HCT116 (cell line): ENCODE measurements at regions not wholly inside any gene's neighbourhood (a gene's known extent, or its start where the extent isn't known, plus 50 kb on each side); places are given as distances from the start of the nearest gene placed in this dataset.

ENCODE experiments used
- ATAC-seq: fragments of 200-7000 bp; cut with Tn5 transposase; 2 replicates; pipeline ENCODE4 v1.9.1; 2020; ENCODE audit warnings: mild to moderate bottlenecking, moderate library complexity
- BruUV-seq: library from RNA; stranded (reverse); fragments of 400-500 nt; replicated peaks from 2 replicates; lab custom pipeline; 2021; lab: Mats Ljungman, UMichigan
- CTCF ChIA-PET: fragments of 300-600 bp; sonication (Branson Sonifier 250); formaldehyde crosslinking; loops from one replicate; lab custom pipeline; 2021; ENCODE audit warnings: antibody characterized with exemption; lab: Charles Lee
- POLR2A ChIA-PET: fragments of 300-600, 350-600 bp; sonication (Branson Sonifier 250); formaldehyde crosslinking; loops from one replicate; lab custom pipeline; 2021; ENCODE audit warnings: antibody characterized with exemption; lab: Charles Lee
- RAD21 ChIA-PET, 2 experiments: fragments of 300-600 bp; sonication (Branson Sonifier 250); formaldehyde crosslinking; loops; one replicate each; lab custom pipeline; 2023; ENCODE audit warnings: low total read pairs in 2 of 2; ENCODE audit not compliant: uncharacterized antibody in 2 of 2, unreplicated experiment in 2 of 2, low non-redundant PET in 1 of 2; lab: Charles Lee
- DNase-seq: peaks from one replicate; pipeline ENCODE4 v3.0.0-alpha.2; 2010; ENCODE audit warnings: low read depth, low spot score
- H2AFZ ChIP-seq: fragments of 200-600 bp; shearing (Covaris generic), sonication (generic); 2 replicates; pipeline ENCODE4 v1.6.1; 2017; ENCODE audit warnings: low read depth, mixed run types, mixed read lengths, antibody characterized with exemption, low read length; ENCODE audit not compliant: poor library complexity, severe bottlenecking
- H3K27ac ChIP-seq: 2 replicates; pipeline ENCODE4 v1.5.1; 2012; ENCODE audit warnings: low read depth, low read length
- H3K27me3 ChIP-seq: fragments of 200-600 bp; sonication (generic); 2 replicates; pipeline ENCODE4 v1.6.1; 2016; ENCODE audit warnings: mixed run types, low read length, mixed read lengths; ENCODE audit not compliant: insufficient read depth
- H3K36me3 ChIP-seq, 2 experiments: fragments of 200-500 bp in 1 of 2; fragments of 200-600 bp in 1 of 2; sonication (Bioruptor generic) in 1 of 2; sonication (generic) in 1 of 2; 2 replicates each; pipeline versions ENCODE4 v1.5.1 to v1.6.1; 2014 to 2016; ENCODE audit warnings: low read length in 2 of 2, inconsistent platforms in 1 of 2, mixed read lengths in 1 of 2, mixed run types in 1 of 2; ENCODE audit not compliant: insufficient read depth in 2 of 2, control insufficient read depth in 1 of 2
- H3K4me1 ChIP-seq, 2 experiments: fragments of 200-600 bp in 1 of 2; sonication (generic) in 1 of 2; 2 replicates each; pipeline versions ENCODE4 v1.5.1 to v1.6.1; 2012 to 2017; ENCODE audit warnings: low read length in 2 of 2, inconsistent platforms in 1 of 2, mild to moderate bottlenecking in 1 of 2, mixed read lengths in 1 of 2, mixed run types in 1 of 2, moderate library complexity in 1 of 2; ENCODE audit not compliant: insufficient read depth in 2 of 2, control insufficient read depth in 1 of 2
- H3K4me2 ChIP-seq: fragments of 200-600 bp; sonication (generic); 2 replicates; pipeline ENCODE4 v1.6.1; 2017; ENCODE audit warnings: mixed run types, low read length, mixed read lengths
- H3K4me3 ChIP-seq, 2 experiments: fragments of 200-600 bp in 1 of 2; sonication (generic) in 1 of 2; replicated peaks in 1 of 2; 2 replicates each; pipeline ENCODE4 v1.5.1; 2011 to 2016; ENCODE audit warnings: low read length in 2 of 2, control low read depth in 1 of 2, low read depth in 1 of 2, mild to moderate bottlenecking in 1 of 2, mixed read lengths in 1 of 2, mixed run types in 1 of 2
- H3K79me2 ChIP-seq: fragments of 200-600 bp; sonication (generic); 2 replicates; pipeline ENCODE4 v1.6.1; 2017; ENCODE audit warnings: mild to moderate bottlenecking, mixed run types, low read length, moderate library complexity, mixed read lengths; ENCODE audit not compliant: insufficient read depth
- H3K9ac ChIP-seq: fragments of 200-600 bp; sonication (generic); 2 replicates; pipeline ENCODE4 v1.6.1; 2016; ENCODE audit warnings: low read length, mixed read lengths
- H3K9me2 ChIP-seq: fragments of 200-600 bp; sonication (generic), shearing (Covaris generic); 2 replicates; pipeline ENCODE4 v1.6.1; 2017; ENCODE audit warnings: mixed run types, mild to moderate bottlenecking, moderate library complexity; ENCODE audit not compliant: insufficient read depth
- H3K9me3 ChIP-seq, 2 experiments: fragments of 200-500 bp in 1 of 2; fragments of 200-600 bp in 1 of 2; sonication (Bioruptor generic) in 1 of 2; sonication (generic) in 1 of 2; 2 replicates each; pipeline ENCODE4 v1.6.1; 2014 to 2017; ENCODE audit warnings: low read length in 2 of 2, mixed read lengths in 2 of 2, inconsistent platforms in 1 of 2, low read depth in 1 of 2, mild to moderate bottlenecking in 1 of 2, mixed run types in 1 of 2, moderate library complexity in 1 of 2; ENCODE audit not compliant: control insufficient read depth in 1 of 2, insufficient read depth in 1 of 2
- H4K20me1 ChIP-seq: fragments of 200-600 bp; sonication (generic), shearing (Covaris generic); 2 replicates; pipeline ENCODE4 v1.6.1; 2017; ENCODE audit warnings: mixed run types, mild to moderate bottlenecking, moderate library complexity; ENCODE audit not compliant: insufficient read depth
- CBX3 ChIP-seq: IDR thresholded peaks from 2 replicates; pipeline ENCODE4 v1.6.1; 2012; ENCODE audit warnings: low read depth
- CEBPB ChIP-seq: IDR thresholded peaks from 2 replicates; pipeline ENCODE4 v1.6.1; 2012; ENCODE audit warnings: low read depth
- EGR1 ChIP-seq: IDR thresholded peaks from 2 replicates; pipeline ENCODE4 v1.6.1; 2012; ENCODE audit warnings: low read depth
- ELF1 ChIP-seq: IDR thresholded peaks from 2 replicates; pipeline ENCODE4 v1.6.1; 2012; ENCODE audit warnings: low read depth, borderline replicate concordance
- EZH2 ChIP-seq: fragments of 200-600 bp; sonication (generic); IDR thresholded peaks from 2 replicates; pipeline ENCODE4 v1.6.1; 2017; ENCODE audit warnings: antibody characterized with exemption, mixed run types
- EZH2phosphoT487 ChIP-seq: fragments of 200-600 bp; IDR thresholded peaks from 2 replicates; pipeline ENCODE4 v1.6.1; 2018; ENCODE audit warnings: antibody characterized with exemption, borderline replicate concordance
- POLR2A ChIP-seq: IDR thresholded peaks from 2 replicates; pipeline ENCODE4 v1.7.0; 2011; ENCODE audit warnings: borderline replicate concordance; ENCODE audit not compliant: insufficient read depth, insufficient read length; ENCODE audit errors: extremely low read depth
- SIN3A ChIP-seq: IDR thresholded peaks from 2 replicates; pipeline ENCODE4 v1.6.1; 2012; ENCODE audit warnings: low read depth
- SP1 ChIP-seq: IDR thresholded peaks from 2 replicates; pipeline ENCODE4 v1.6.1; 2012; ENCODE audit warnings: low read depth
- TCF7L2 ChIP-seq: IDR thresholded peaks from 2 replicates; pipeline ENCODE4 v1.7.0; 2011; ENCODE audit warnings: borderline replicate concordance, inconsistent platforms; ENCODE audit not compliant: insufficient read depth, insufficient read length; ENCODE audit errors: extremely low read depth
- ZNF274 ChIP-seq: fragments of 200-500 bp; sonication (Bioruptor generic); IDR thresholded peaks from 2 replicates; pipeline ENCODE4 v1.6.1; 2014; ENCODE audit warnings: mild to moderate bottlenecking, low read depth, low read length, inconsistent platforms
- intact Hi-C: fragments of 100-400 bp; cut with micrococcal nuclease; formaldehyde crosslinking; loops from 2 replicates; pipeline ENCODE4 v1.10.0; 2022
- TF ChIP-seq, protein P1 (sequence below): IDR thresholded peaks from 2 replicates; pipeline ENCODE4 v1.6.1; 2012

DNA sequence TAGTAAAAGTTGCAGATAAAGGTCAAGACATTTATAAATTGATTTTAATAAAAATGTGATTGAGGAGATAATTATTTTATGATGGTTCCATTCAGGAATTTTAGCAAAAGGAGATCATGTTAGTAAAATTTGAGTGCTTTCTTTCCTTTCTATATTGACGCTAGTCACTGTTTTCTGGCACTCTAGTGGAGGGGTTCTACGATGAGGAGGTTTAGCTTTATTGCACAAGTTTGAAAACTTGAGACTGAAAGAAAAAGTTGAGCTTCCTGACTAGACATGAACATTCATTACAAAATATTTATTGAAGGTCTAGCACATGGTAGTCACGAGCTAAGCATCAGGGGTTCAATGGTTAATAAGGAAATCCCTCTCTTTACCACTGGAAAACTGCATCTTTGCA is 336.1 kb downstream of the SNAPC1 start:
- Histone ChIP-seq H3K4me2 (no peak overlapping the region), H4K20me1 (no peaks in the 10 kb centered on the region), H3K9me3 (no peaks in the 10 kb centered on the region), H3K4me3 (no peak overlapping the region), H3K9me2 (no peaks in the 10 kb centered on the region), H2AFZ (no peak overlapping the region), H3K27ac (no peak overlapping the region), H3K4me1 (no peaks in the 10 kb centered on the region), H3K9ac (no peak overlapping the region), H3K79me2 (no peaks in the 10 kb centered on the region), H3K27me3 (peaks cover 13% of the 10 kb centered on the region; the same call in 1 of the 2 replicates), H3K36me3 (no peaks in the 10 kb centered on the region)
- no peak for TF ChIP-seq SP1
- no TSS peak for BruUV-seq
- DNase-seq (no peak), ATAC-seq (no peak)
- intact Hi-C loops: no loop called here
- RAD21 ChIA-PET: no interaction called here
- CTCF ChIA-PET: no interaction called here
- POLR2A ChIA-PET: no interaction called here

DNA sequence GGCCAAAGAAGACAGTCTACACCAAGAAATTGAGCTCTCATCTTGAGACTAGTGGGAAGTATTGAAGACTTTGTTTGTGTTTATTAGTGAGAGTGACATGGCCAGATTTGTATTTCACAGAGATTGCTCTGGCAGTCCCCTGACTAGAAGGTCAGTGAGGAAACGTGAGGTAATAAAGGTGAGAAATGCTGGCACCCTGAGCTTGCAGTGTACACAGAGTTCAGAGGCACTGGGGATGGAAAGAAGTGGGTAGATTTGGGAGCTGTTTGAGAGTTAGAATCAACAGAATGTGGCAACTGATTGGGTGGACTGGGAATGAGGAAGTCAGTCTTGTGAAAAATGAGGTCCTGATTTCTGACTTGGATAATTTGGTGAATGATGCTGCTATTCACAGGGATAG is 336.9 kb downstream of the SNAPC1 start:
- DNase-seq: no peak
- ChIA-PET RAD21 (no interaction called here), CTCF (no interaction called here), POLR2A (no interaction called here)
- no peak overlapping the region for H3K4me3 ChIP-seq
- H3K9me3 ChIP-seq: no peaks in the 10 kb centered on the region
- H3K36me3 ChIP-seq: no peaks in the 10 kb centered on the region
- no peak overlapping the region for H3K4me2 ChIP-seq
- no peaks in the 10 kb centered on the region for H3K4me1 ChIP-seq
- ATAC-seq: no peak
- BruUV-seq: no TSS peak
- TF ChIP-seq TCF7L2: no peak
- TF ChIP-seq ZNF274: no peak
- TF ChIP-seq EGR1: no peak
- no peak for TF ChIP-seq SIN3A
- TF ChIP-seq, protein P1, sequence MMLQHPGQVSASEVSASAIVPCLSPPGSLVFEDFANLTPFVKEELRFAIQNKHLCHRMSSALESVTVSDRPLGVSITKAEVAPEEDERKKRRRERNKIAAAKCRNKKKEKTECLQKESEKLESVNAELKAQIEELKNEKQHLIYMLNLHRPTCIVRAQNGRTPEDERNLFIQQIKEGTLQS: no peak
- TF ChIP-seq ELF1: no peak
- TF ChIP-seq CEBPB: no peak
- TF ChIP-seq EZH2: no peak
- no peak for TF ChIP-seq EZH2phosphoT487
- no peak for TF ChIP-seq POLR2A
- TF ChIP-seq CBX3: no peak
- no peak overlapping the region for H3K9ac ChIP-seq
- H3K27ac ChIP-seq: no peak overlapping the region
- no peaks in the 10 kb centered on the region for H3K9me2 ChIP-seq
- H3K79me2 ChIP-seq: no peaks in the 10 kb centered on the region
- peaks cover 13% of the 10 kb centered on the region; the same call in 1 of the 2 replicates for H3K27me3 ChIP-seq
- H2AFZ ChIP-seq: no peak overlapping the region
- H4K20me1 ChIP-seq: no peaks in the 10 kb centered on the region
- intact Hi-C loops: no loop called here
